HepG2 (cell line): ENCODE measurements at regions not wholly inside any gene's neighbourhood (a gene's known extent, or its start where the extent isn't known, plus 50 kb on each side); places are given as distances from the start of the nearest gene placed in this dataset.

Source experiments
- ATAC-seq: fragments of 200-7000 bp; cut with Tn5 transposase; 3 replicates; pipeline ENCODE4 v1.9.1; 2020; ENCODE audit warnings: mild to moderate bottlenecking, moderate library complexity
- BruUV-seq: library from RNA; stranded (reverse); fragments of 400-500 nt; replicated peaks from 2 replicates; lab custom pipeline; 2021; lab: Mats Ljungman, UMichigan
- CTCF ChIA-PET: fragments of 300-600 bp; formaldehyde crosslinking; extraction: SDS; loops from one replicate; lab custom pipeline; 2021; ENCODE audit warnings: low total read pairs, inconsistent platforms, low intra/inter-chr PET ratio; lab: Yijun Ruan, JAX
- POLR2A ChIA-PET: fragments of 350-600 bp; sonication (Branson Sonifier 250); formaldehyde crosslinking; loops from one replicate; lab custom pipeline; 2020; ENCODE audit warnings: antibody characterized with exemption, inconsistent platforms; lab: Yijun Ruan, JAX
- DNase-seq: peaks from one replicate; pipeline ENCODE4 v3.0.0-alpha.2; 2015; ENCODE audit warnings: low spot score
- FAIRE-seq: peaks from 3 replicates; lab custom pipeline; 2011; peaks lifted over from hg19 to GRCh38; lab: Jason Lieb, UNC
- H2AFZ ChIP-seq: one replicate; pipeline ENCODE4 v1.6.1; 2011; ENCODE audit warnings: low read length, inconsistent platforms
- H3K27ac ChIP-seq: fragments of 300-600 bp; 3 replicates; pipeline ENCODE4 v1.8.0; 2011; ENCODE audit warnings: mixed run types, mild to moderate bottlenecking, mixed read lengths, low read length, inconsistent platforms; ENCODE audit not compliant: insufficient read depth; ENCODE audit errors: extremely low read length
- H3K27me3 ChIP-seq, 2 experiments: fragments of 200-600 bp in 1 of 2; 2 replicates in 1 of 2; 3 replicates in 1 of 2; pipeline versions ENCODE4 v1.6.0 to v1.8.0; 2011; ENCODE audit warnings: low read length in 2 of 2, mild to moderate bottlenecking in 2 of 2, moderate library complexity in 2 of 2, inconsistent platforms in 1 of 2; ENCODE audit not compliant: insufficient read depth in 2 of 2, control insufficient read depth in 1 of 2
- H3K36me3 ChIP-seq, 2 experiments: fragments of 200-600 bp in 1 of 2; replicated peaks in 1 of 2; 2 replicates in 1 of 2; 3 replicates in 1 of 2; pipeline versions ENCODE4 v1.5.1 to v1.8.0; 2011; ENCODE audit warnings: low read length in 2 of 2, inconsistent platforms in 1 of 2; ENCODE audit not compliant: insufficient read depth in 2 of 2, control insufficient read depth in 1 of 2
- H3K4me1 ChIP-seq: 2 replicates; pipeline ENCODE4 v1.5.1; 2012; ENCODE audit warnings: low read length, inconsistent platforms; ENCODE audit not compliant: insufficient read depth
- H3K4me2 ChIP-seq: 2 replicates; pipeline ENCODE4 v1.6.0; 2011; ENCODE audit warnings: low read depth, low read length, inconsistent platforms
- H3K4me3 ChIP-seq, 3 experiments: fragments of 200-600 bp in 1 of 3; sonication (generic), shearing (Covaris generic) in 1 of 3; replicated peaks in 1 of 3; 2 replicates each; pipeline ENCODE4 v1.5.1; 2011 to 2016; ENCODE audit warnings: low read length in 3 of 3, inconsistent platforms in 2 of 3, low read depth in 2 of 3, mild to moderate bottlenecking in 2 of 3, control low read depth in 1 of 3, mixed read lengths in 1 of 3; ENCODE audit not compliant: insufficient read depth in 1 of 3
- H3K79me2 ChIP-seq: one replicate; pipeline ENCODE4 v1.6.1; 2011; ENCODE audit warnings: low read length, inconsistent platforms; ENCODE audit not compliant: insufficient read depth
- H3K9ac ChIP-seq: 2 replicates; pipeline ENCODE4 v1.6.0; 2011; ENCODE audit warnings: mild to moderate bottlenecking, low read depth, low read length, inconsistent platforms; ENCODE audit not compliant: insufficient read depth
- H3K9me3 ChIP-seq: 2 replicates; pipeline ENCODE4 v1.5.1; 2012; ENCODE audit warnings: mild to moderate bottlenecking, low read length
- H4K20me1 ChIP-seq: 2 replicates; pipeline ENCODE4 v1.6.0; 2011; ENCODE audit warnings: inconsistent platforms, mild to moderate bottlenecking, low read length, moderate library complexity; ENCODE audit not compliant: insufficient read depth
- CHCHD3 ChIP-seq: sonication (generic); formaldehyde crosslinking; IDR thresholded peaks from 2 replicates; pipeline ENCODE4 v1.8.0; 2022; ENCODE audit warnings: mild to moderate bottlenecking, missing genetic modification reagents, moderate library complexity
- HMGXB3 ChIP-seq: sonication (generic); formaldehyde crosslinking; IDR thresholded peaks from 2 replicates; pipeline ENCODE4 v1.4.0; 2020; ENCODE audit warnings: missing genetic modification reagents, borderline replicate concordance
- KIAA2018 ChIP-seq: sonication (generic); formaldehyde crosslinking; IDR thresholded peaks from 2 replicates; pipeline ENCODE4 v1.5.0; 2020; ENCODE audit warnings: mild to moderate bottlenecking, missing genetic modification reagents, borderline replicate concordance
- SNAPC2 ChIP-seq: sonication (generic); formaldehyde crosslinking; IDR thresholded peaks from 2 replicates; pipeline ENCODE4 v1.8.1; 2022; ENCODE audit warnings: mild to moderate bottlenecking, missing genetic modification reagents
- SPEN ChIP-seq: sonication (generic); formaldehyde crosslinking; IDR thresholded peaks from 2 replicates; pipeline ENCODE4 v1.5.1; 2020; ENCODE audit warnings: low read depth, mild to moderate bottlenecking, missing genetic modification reagents
- SRSF1 ChIP-seq: fragments of 200-400 bp; formaldehyde crosslinking; optimal IDR thresholded peaks from 2 replicates; pipeline ENCODE3; 2017; ENCODE audit warnings: mild to moderate bottlenecking, low read depth, low read length, moderate library complexity
- ZFP82 ChIP-seq: sonication (generic); formaldehyde crosslinking; IDR thresholded peaks from 2 replicates; pipeline ENCODE4 v1.5.1; 2020; ENCODE audit warnings: mild to moderate bottlenecking, missing genetic modification reagents, borderline replicate concordance
- ZNF326 ChIP-seq: sonication (generic); formaldehyde crosslinking; IDR thresholded peaks from 2 replicates; pipeline ENCODE4 v1.4.0; 2020; ENCODE audit warnings: missing genetic modification reagents, borderline replicate concordance
- ZNF530 ChIP-seq: sonication (generic); formaldehyde crosslinking; IDR thresholded peaks from 2 replicates; pipeline ENCODE4 v1.5.0; 2020; ENCODE audit warnings: low read depth, mild to moderate bottlenecking, missing genetic modification reagents
- ZNF589 ChIP-seq: sonication (generic); formaldehyde crosslinking; conservative IDR thresholded peaks from 2 replicates; pipeline ENCODE4 v1.8.0; 2022; ENCODE audit warnings: mild to moderate bottlenecking, moderate library complexity, missing genetic modification reagents
- WGBS: methylation state at CpG from one replicate; pipeline ENCODE4 v1.1.6; 2017; ENCODE audit warnings: low lambda C conversion rate; 5-methylcytosine and 5-hydroxymethylcytosine counted together
- in situ Hi-C: cut with HindIII; loops from 2 replicates; pipeline ENCODE4 v1.10.0; 2017; ENCODE audit warnings: low pct_unique_long_range_greater_than_20kb; ENCODE audit not compliant: extremely low pct_ligation_motif_present
- intact Hi-C: fragments of 100-400 bp; cut with micrococcal nuclease; formaldehyde crosslinking; loops from one replicate; pipeline ENCODE4 v1.10.0; 2022; ENCODE audit not compliant: unreplicated experiment

- TF ChIP-seq HMGXB3 (CRISPR knock-in tag) (no peak), SPEN (CRISPR knock-in tag) (no peak), SNAPC2 (CRISPR knock-in tag) (no peak), ZNF589 (CRISPR knock-in tag) (no peak)
- TF ChIP-seq, all 625 proteins: peak for 0
These were observed 85.7 kb upstream of the NIPBL start (continued) for GRCh38 chr5:36790847-36791246.

GRCh38 chr5:36792560-36793180, 83.9 kb upstream of the NIPBL start:
- no TSS peak for BruUV-seq
- ChIA-PET CTCF (no interaction called here), POLR2A (no interaction called here)
- H3K79me2 ChIP-seq = no peaks in the 10 kb centered on the region
- H3K9me3 ChIP-seq = no peaks in the 10 kb centered on the region
- DNase-seq = no peak
- FAIRE-seq = no peak
- H3K27ac ChIP-seq = no peak overlapping the region
- no peak for ATAC-seq
- H3K4me1 ChIP-seq = peaks cover 18% of the 10 kb centered on the region
- 49% methylated on average over 4 of the region's 4 CpGs for WGBS
- no peak overlapping the region for H3K4me2 ChIP-seq
- no peaks in the 10 kb centered on the region for H3K36me3 ChIP-seq
- intact Hi-C loops (no loop called here), in situ Hi-C loops (no loop called here)
- no peak overlapping the region for H3K4me3 ChIP-seq
- no peak overlapping the region for H2AFZ ChIP-seq
- H3K27me3 ChIP-seq = no peaks in the 10 kb centered on the region
- H4K20me1 ChIP-seq = no peaks in the 10 kb centered on the region
- H3K9ac ChIP-seq = no peak overlapping the region
- no peak for TF ChIP-seq ZFP82 (CRISPR knock-in tag)
- no peak for TF ChIP-seq ZNF530 (CRISPR knock-in tag)
- no peak for TF ChIP-seq CHCHD3 (CRISPR knock-in tag)
- TF ChIP-seq KIAA2018 (CRISPR knock-in tag) = no peak
- TF ChIP-seq SRSF1 = no peak
- TF ChIP-seq ZNF326 (CRISPR knock-in tag) = no peak
